Ectodermal cell (in vitro differentiated cells): ENCODE measurements at regions not wholly inside any gene's neighbourhood (a gene's known extent, or its start where the extent isn't known, plus 50 kb on each side); places are given as distances from the start of the nearest gene placed in this dataset.
"Not testable (repeated sequence)": the region's sequence is repeated elsewhere in the genome, so short reads cannot be mapped to it uniquely, and the experiment has no call there.

Experiments
- H3K27ac ChIP-seq: 2 replicates; pipeline ENCODE4 v1.7.0; 2013; ENCODE audit warnings: mild to moderate bottlenecking, low read depth, low read length; ENCODE audit not compliant: insufficient read depth, poor library complexity, severe bottlenecking
- H3K27me3 ChIP-seq: 2 replicates; pipeline ENCODE4 v1.7.0; 2013; ENCODE audit warnings: mild to moderate bottlenecking, low read length; ENCODE audit not compliant: insufficient read depth, control insufficient read depth, poor library complexity, severe bottlenecking
- H3K36me3 ChIP-seq: one replicate; pipeline ENCODE4 v1.7.0; 2013; ENCODE audit warnings: low read length; ENCODE audit not compliant: control insufficient read depth, insufficient read depth
- H3K4me1 ChIP-seq: one replicate; pipeline ENCODE4 v1.7.0; 2013; ENCODE audit warnings: low read length; ENCODE audit not compliant: control insufficient read depth, insufficient read depth
- H3K4me3 ChIP-seq: 2 replicates; pipeline ENCODE4 v1.7.0; 2013; ENCODE audit warnings: low read depth, low read length, control low read depth; ENCODE audit not compliant: insufficient read depth
- H3K9me3 ChIP-seq: 2 replicates; pipeline ENCODE4 v1.7.0; 2013; ENCODE audit warnings: mild to moderate bottlenecking, low read length, moderate library complexity; ENCODE audit not compliant: control insufficient read depth
- WGBS, 2 experiments: methylation state at CpG; one replicate each; pipeline ENCODE4 v1.1.7; 2013; ENCODE audit warnings: missing lambda C conversion rate in 2 of 2; 5-methylcytosine and 5-hydroxymethylcytosine counted together

- Histone ChIP-seq H3K36me3 (no peaks in the 10 kb centered on the region), H3K9me3 (no peaks in the 10 kb centered on the region), H3K27me3 (no peaks in the 10 kb centered on the region), H3K27ac (no peak overlapping the region), H3K4me3 (no peak overlapping the region), H3K4me1 (no peaks in the 10 kb centered on the region)
- WGBS, 2 experiments: 95% methylated on average over 4 of the region's 4 CpGs
These were observed 116.1 kb upstream of the IRX4 start for GRCh38 chr5:1998716-1999317.

GRCh38 chr5:1998348-1998669 is 115.6 kb upstream of the IRX4 start:
- H3K27me3 ChIP-seq: no peaks in the 10 kb centered on the region
- H3K4me3 ChIP-seq: no peak overlapping the region
- no peaks in the 10 kb centered on the region for H3K4me1 ChIP-seq
- no peak overlapping the region for H3K27ac ChIP-seq
- H3K9me3 ChIP-seq: no peaks in the 10 kb centered on the region
- 94 to 97% methylated on average over 1 of the region's 1 CpG for WGBS, 2 experiments
- no peaks in the 10 kb centered on the region for H3K36me3 ChIP-seq

DNA sequence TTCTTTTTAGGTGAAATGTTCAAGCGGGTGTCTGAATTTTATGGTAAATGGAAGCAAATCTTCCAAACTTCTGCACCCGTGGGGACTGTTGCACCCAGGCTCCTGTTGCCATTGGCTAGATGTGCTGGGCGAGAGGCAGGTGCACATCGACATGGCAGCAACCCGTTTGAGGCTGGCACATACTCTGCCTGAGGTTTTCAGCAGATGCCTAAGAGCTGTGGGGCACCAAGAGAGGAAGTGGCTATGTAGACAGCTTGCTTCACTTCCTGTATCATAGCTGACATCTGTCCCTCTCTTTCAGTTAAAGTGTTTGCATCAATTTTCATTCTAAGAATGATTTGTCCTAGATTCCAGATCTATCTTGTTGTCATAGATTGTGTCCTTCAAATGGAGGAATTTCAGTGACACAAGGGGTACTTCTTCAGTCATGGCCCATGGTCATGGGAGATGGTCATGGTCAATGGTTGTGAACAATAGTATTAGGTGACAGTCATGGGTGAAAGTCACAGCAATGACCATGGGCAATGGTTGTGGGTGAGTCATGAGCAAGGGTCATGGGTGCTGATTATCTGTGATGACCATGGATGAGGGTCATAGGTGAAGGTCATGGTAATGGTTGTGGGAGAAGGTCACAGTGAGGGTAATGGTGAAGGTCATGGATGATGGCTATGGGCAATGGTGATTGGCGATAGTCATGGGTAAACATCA is 115.1 kb upstream of the IRX4 start:
- Histone ChIP-seq H3K4me1 (no peaks in the 10 kb centered on the region), H3K27ac (no peak overlapping the region), H3K9me3 (no peaks in the 10 kb centered on the region), H3K36me3 (no peaks in the 10 kb centered on the region), H3K4me3 (no peak overlapping the region), H3K27me3 (no peaks in the 10 kb centered on the region)
- WGBS, 2 experiments: 96% methylated on average over 6 of the region's 6 CpGs

- Histone ChIP-seq H3K4me3 (no peak overlapping the region), H3K9me3 (no peaks in the 10 kb centered on the region), H3K4me1 (no peaks in the 10 kb centered on the region), H3K27me3 (no peaks in the 10 kb centered on the region), H3K27ac (no peak overlapping the region), H3K36me3 (no peaks in the 10 kb centered on the region)
- 86 to 91% methylated on average over 5 of the region's 5 CpGs for WGBS, 2 experiments
These were observed 112.8 kb upstream of the IRX4 start for GRCh38 chr5:1995491-1995890.

DNA sequence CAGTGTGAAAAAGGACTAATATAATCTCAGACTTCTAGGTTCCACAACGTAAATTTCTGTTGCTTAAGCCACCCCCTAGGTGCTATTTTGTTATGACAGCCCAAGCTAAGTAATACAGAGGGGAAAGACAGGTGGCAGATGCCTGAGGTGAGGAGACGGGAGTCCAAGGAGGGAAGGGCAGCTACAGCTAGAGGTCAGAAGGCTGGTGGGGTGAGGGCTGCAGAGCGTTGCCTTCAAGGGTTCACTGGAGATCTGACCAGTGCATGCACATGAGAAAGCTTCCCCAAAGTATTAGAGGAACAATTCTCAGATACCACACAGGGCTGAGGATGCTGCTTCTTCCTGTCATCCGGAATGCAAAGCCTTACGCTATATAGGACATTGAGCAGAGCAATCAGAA is 104.7 kb upstream of the IRX4 start:
- H3K36me3 ChIP-seq: no peaks in the 10 kb centered on the region
- no peak overlapping the region for H3K4me3 ChIP-seq
- 85 to 96% methylated on average over 5 of the region's 5 CpGs for WGBS, 2 experiments
- no peaks in the 10 kb centered on the region for H3K9me3 ChIP-seq
- no peaks in the 10 kb centered on the region for H3K27me3 ChIP-seq
- H3K4me1 ChIP-seq: no peaks in the 10 kb centered on the region
- H3K27ac ChIP-seq: no peak overlapping the region

GRCh38 chr5:1985781-1986180 is 103.1 kb upstream of the IRX4 start:
- Histone ChIP-seq H3K36me3 (no peaks in the 10 kb centered on the region), H3K4me1 (no peaks in the 10 kb centered on the region), H3K27ac (no peak overlapping the region), H3K4me3 (no peak overlapping the region), H3K9me3 (no peaks in the 10 kb centered on the region), H3K27me3 (no peaks in the 10 kb centered on the region)
- WGBS, 2 experiments: 92 to 93% methylated on average over 8 to 9 of the region's 9 CpGs

DNA sequence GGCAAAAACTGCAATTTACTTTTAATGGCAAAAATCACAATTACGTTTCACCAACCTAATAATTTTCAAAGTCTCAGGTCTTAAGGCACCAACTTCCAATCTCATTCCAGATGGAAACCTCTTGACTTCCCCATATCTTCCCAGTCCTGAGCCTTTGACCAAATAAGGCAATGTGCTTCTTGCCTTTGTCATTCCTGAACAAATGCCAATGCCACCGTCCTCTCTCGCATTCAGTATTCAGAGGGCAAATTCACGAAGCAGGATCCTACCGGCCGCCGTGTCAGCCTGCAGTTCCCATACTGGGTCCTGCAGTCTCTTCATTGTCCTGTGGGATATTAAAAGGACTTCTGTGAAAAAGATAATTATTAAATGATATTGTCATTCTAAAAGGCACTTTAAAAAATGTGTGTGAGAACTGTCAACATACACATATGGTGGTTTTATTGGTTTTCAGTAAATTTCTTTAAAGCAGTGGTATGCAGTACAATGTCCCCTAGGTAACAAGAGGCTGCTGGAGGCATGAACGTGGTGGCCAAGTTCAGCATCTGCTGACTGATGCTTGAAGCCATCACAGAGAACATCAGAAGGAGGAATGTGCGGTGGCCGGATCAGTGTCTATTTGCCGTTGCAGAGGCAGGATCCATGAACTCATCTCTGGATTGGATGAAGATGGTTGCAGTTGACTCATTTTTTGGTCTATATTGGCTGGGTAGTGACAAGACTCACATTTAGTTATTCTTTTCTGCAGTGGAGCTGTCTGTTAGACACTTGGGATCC is 101.4 kb upstream of the IRX4 start:
- H3K4me1 ChIP-seq: no peaks in the 10 kb centered on the region
- H3K36me3 ChIP-seq: no peaks in the 10 kb centered on the region
- no peaks in the 10 kb centered on the region for H3K9me3 ChIP-seq
- no peak overlapping the region for H3K4me3 ChIP-seq
- H3K27ac ChIP-seq: no peak overlapping the region
- 86 to 87% methylated on average over 11 of the region's 11 CpGs for WGBS, 2 experiments
- H3K27me3 ChIP-seq: no peaks in the 10 kb centered on the region

GRCh38 chr5:1983401-1983800 is 100.7 kb upstream of the IRX4 start:
- H3K36me3 ChIP-seq: no peaks in the 10 kb centered on the region
- H3K27ac ChIP-seq: no peak overlapping the region
- no peak overlapping the region for H3K4me3 ChIP-seq
- no peaks in the 10 kb centered on the region for H3K4me1 ChIP-seq
- 93 to 96% methylated on average over 18 of the region's 18 CpGs for WGBS, 2 experiments
- H3K9me3 ChIP-seq: no peaks in the 10 kb centered on the region
- no peaks in the 10 kb centered on the region for H3K27me3 ChIP-seq

GRCh38 chr5:1982561-1982960 is 99.8 kb upstream of the IRX4 start:
- H3K36me3 ChIP-seq, H3K27ac ChIP-seq, H3K9me3 ChIP-seq, H3K4me1 ChIP-seq, H3K4me3 ChIP-seq, H3K27me3 ChIP-seq: not testable (repeated sequence)
- WGBS, 2 experiments: 86 to 89% methylated on average over 6 to 7 of the region's 8 CpGs

- peaks cover 2% of the 10 kb centered on the region for H3K9me3 ChIP-seq
- H3K4me1 ChIP-seq: no peaks in the 10 kb centered on the region
- no peaks in the 10 kb centered on the region for H3K27me3 ChIP-seq
- no peak overlapping the region for H3K27ac ChIP-seq
- WGBS, 2 experiments: 87 to 94% methylated on average over 12 of the region's 12 CpGs
- H3K36me3 ChIP-seq: no peaks in the 10 kb centered on the region
- H3K4me3 ChIP-seq: no peak overlapping the region
These were observed 93.4 kb upstream of the IRX4 start for GRCh38 chr5:1975898-1976765.
